HCT116 (cell line): ENCODE measurements at regions not wholly inside any gene's neighbourhood (a gene's known extent, or its start where the extent isn't known, plus 50 kb on each side); places are given as distances from the start of the nearest gene placed in this dataset.

Source experiments
- ATAC-seq: fragments of 200-7000 bp; cut with Tn5 transposase; 2 replicates; pipeline ENCODE4 v1.9.1; 2020; ENCODE audit warnings: mild to moderate bottlenecking, moderate library complexity
- BruUV-seq: library from RNA; stranded (reverse); fragments of 400-500 nt; replicated peaks from 2 replicates; lab custom pipeline; 2021; lab: Mats Ljungman, UMichigan
- CTCF ChIA-PET: fragments of 300-600 bp; sonication (Branson Sonifier 250); formaldehyde crosslinking; loops from one replicate; lab custom pipeline; 2021; ENCODE audit warnings: antibody characterized with exemption; lab: Charles Lee
- POLR2A ChIA-PET: fragments of 300-600, 350-600 bp; sonication (Branson Sonifier 250); formaldehyde crosslinking; loops from one replicate; lab custom pipeline; 2021; ENCODE audit warnings: antibody characterized with exemption; lab: Charles Lee
- RAD21 ChIA-PET, 2 experiments: fragments of 300-600 bp; sonication (Branson Sonifier 250); formaldehyde crosslinking; loops; one replicate each; lab custom pipeline; 2023; ENCODE audit warnings: low total read pairs in 2 of 2; ENCODE audit not compliant: uncharacterized antibody in 2 of 2, unreplicated experiment in 2 of 2, low non-redundant PET in 1 of 2; lab: Charles Lee
- DNase-seq: peaks from one replicate; pipeline ENCODE4 v3.0.0-alpha.2; 2010; ENCODE audit warnings: low read depth, low spot score
- H2AFZ ChIP-seq: fragments of 200-600 bp; shearing (Covaris generic), sonication (generic); 2 replicates; pipeline ENCODE4 v1.6.1; 2017; ENCODE audit warnings: low read depth, mixed run types, mixed read lengths, antibody characterized with exemption, low read length; ENCODE audit not compliant: poor library complexity, severe bottlenecking
- H3K27ac ChIP-seq: 2 replicates; pipeline ENCODE4 v1.5.1; 2012; ENCODE audit warnings: low read depth, low read length
- H3K27me3 ChIP-seq: fragments of 200-600 bp; sonication (generic); 2 replicates; pipeline ENCODE4 v1.6.1; 2016; ENCODE audit warnings: mixed run types, low read length, mixed read lengths; ENCODE audit not compliant: insufficient read depth
- H3K36me3 ChIP-seq, 2 experiments: fragments of 200-500 bp in 1 of 2; fragments of 200-600 bp in 1 of 2; sonication (Bioruptor generic) in 1 of 2; sonication (generic) in 1 of 2; 2 replicates each; pipeline versions ENCODE4 v1.5.1 to v1.6.1; 2014 to 2016; ENCODE audit warnings: low read length in 2 of 2, inconsistent platforms in 1 of 2, mixed read lengths in 1 of 2, mixed run types in 1 of 2; ENCODE audit not compliant: insufficient read depth in 2 of 2, control insufficient read depth in 1 of 2
- H3K4me1 ChIP-seq, 2 experiments: fragments of 200-600 bp in 1 of 2; sonication (generic) in 1 of 2; 2 replicates each; pipeline versions ENCODE4 v1.5.1 to v1.6.1; 2012 to 2017; ENCODE audit warnings: low read length in 2 of 2, inconsistent platforms in 1 of 2, mild to moderate bottlenecking in 1 of 2, mixed read lengths in 1 of 2, mixed run types in 1 of 2, moderate library complexity in 1 of 2; ENCODE audit not compliant: insufficient read depth in 2 of 2, control insufficient read depth in 1 of 2
- H3K4me2 ChIP-seq: fragments of 200-600 bp; sonication (generic); 2 replicates; pipeline ENCODE4 v1.6.1; 2017; ENCODE audit warnings: mixed run types, low read length, mixed read lengths
- H3K4me3 ChIP-seq, 2 experiments: fragments of 200-600 bp in 1 of 2; sonication (generic) in 1 of 2; replicated peaks in 1 of 2; 2 replicates each; pipeline ENCODE4 v1.5.1; 2011 to 2016; ENCODE audit warnings: low read length in 2 of 2, control low read depth in 1 of 2, low read depth in 1 of 2, mild to moderate bottlenecking in 1 of 2, mixed read lengths in 1 of 2, mixed run types in 1 of 2
- H3K79me2 ChIP-seq: fragments of 200-600 bp; sonication (generic); 2 replicates; pipeline ENCODE4 v1.6.1; 2017; ENCODE audit warnings: mild to moderate bottlenecking, mixed run types, low read length, moderate library complexity, mixed read lengths; ENCODE audit not compliant: insufficient read depth
- H3K9ac ChIP-seq: fragments of 200-600 bp; sonication (generic); 2 replicates; pipeline ENCODE4 v1.6.1; 2016; ENCODE audit warnings: low read length, mixed read lengths
- H3K9me2 ChIP-seq: fragments of 200-600 bp; sonication (generic), shearing (Covaris generic); 2 replicates; pipeline ENCODE4 v1.6.1; 2017; ENCODE audit warnings: mixed run types, mild to moderate bottlenecking, moderate library complexity; ENCODE audit not compliant: insufficient read depth
- H3K9me3 ChIP-seq, 2 experiments: fragments of 200-500 bp in 1 of 2; fragments of 200-600 bp in 1 of 2; sonication (Bioruptor generic) in 1 of 2; sonication (generic) in 1 of 2; 2 replicates each; pipeline ENCODE4 v1.6.1; 2014 to 2017; ENCODE audit warnings: low read length in 2 of 2, mixed read lengths in 2 of 2, inconsistent platforms in 1 of 2, low read depth in 1 of 2, mild to moderate bottlenecking in 1 of 2, mixed run types in 1 of 2, moderate library complexity in 1 of 2; ENCODE audit not compliant: control insufficient read depth in 1 of 2, insufficient read depth in 1 of 2
- H4K20me1 ChIP-seq: fragments of 200-600 bp; sonication (generic), shearing (Covaris generic); 2 replicates; pipeline ENCODE4 v1.6.1; 2017; ENCODE audit warnings: mixed run types, mild to moderate bottlenecking, moderate library complexity; ENCODE audit not compliant: insufficient read depth
- EGR1 ChIP-seq: IDR thresholded peaks from 2 replicates; pipeline ENCODE4 v1.6.1; 2012; ENCODE audit warnings: low read depth
- EZH2 ChIP-seq: fragments of 200-600 bp; sonication (generic); IDR thresholded peaks from 2 replicates; pipeline ENCODE4 v1.6.1; 2017; ENCODE audit warnings: antibody characterized with exemption, mixed run types
- ZFX ChIP-seq: fragments of 450-650 bp; IDR thresholded peaks from 2 replicates; pipeline ENCODE4 v1.6.1; 2017
- intact Hi-C: fragments of 100-400 bp; cut with micrococcal nuclease; formaldehyde crosslinking; loops from 2 replicates; pipeline ENCODE4 v1.10.0; 2022
- TF ChIP-seq, protein P1 (sequence below): IDR thresholded peaks from 2 replicates; pipeline ENCODE4 v1.6.1; 2012
- TF ChIP-seq, protein P2 (sequence below): IDR thresholded peaks from 2 replicates; pipeline ENCODE4 v1.6.1; 2012
- TF ChIP-seq, protein P3 (sequence below): IDR thresholded peaks from 2 replicates; pipeline ENCODE4 v1.6.1; 2012; ENCODE audit warnings: low read depth

DNA sequence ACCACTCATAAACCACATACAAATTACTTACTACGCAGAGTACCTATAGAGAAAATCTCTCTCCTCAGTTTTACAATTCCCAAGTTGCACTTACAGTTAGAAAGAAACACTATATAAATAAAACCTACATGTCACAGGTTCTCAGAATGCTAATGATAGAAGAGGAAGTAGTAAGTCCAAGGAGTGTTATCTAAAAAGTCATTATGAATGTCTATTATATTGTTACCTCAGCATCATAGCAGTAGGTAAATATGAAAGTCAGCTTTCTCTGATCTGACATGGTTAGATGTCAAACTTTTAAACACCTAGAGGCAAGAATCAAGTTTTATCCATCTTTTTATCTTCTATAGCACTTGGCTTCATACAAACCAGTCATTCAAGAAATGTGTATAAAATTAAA is 163.2 kb upstream of the FAM241A start:
- Histone ChIP-seq H2AFZ (no peak overlapping the region), H3K4me2 (no peak overlapping the region)
- POLR2A ChIA-PET = no interaction called here
- BruUV-seq = no TSS peak
- TF ChIP-seq, protein P1, sequence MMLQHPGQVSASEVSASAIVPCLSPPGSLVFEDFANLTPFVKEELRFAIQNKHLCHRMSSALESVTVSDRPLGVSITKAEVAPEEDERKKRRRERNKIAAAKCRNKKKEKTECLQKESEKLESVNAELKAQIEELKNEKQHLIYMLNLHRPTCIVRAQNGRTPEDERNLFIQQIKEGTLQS = no peak
- TF ChIP-seq EZH2 (no peak), EGR1 (no peak), ZFX (no peak)
- TF ChIP-seq, protein P2, sequence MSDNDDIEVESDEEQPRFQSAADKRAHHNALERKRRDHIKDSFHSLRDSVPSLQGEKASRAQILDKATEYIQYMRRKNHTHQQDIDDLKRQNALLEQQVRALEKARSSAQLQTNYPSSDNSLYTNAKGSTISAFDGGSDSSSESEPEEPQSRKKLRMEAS = no peak
- TF ChIP-seq, protein P3, sequence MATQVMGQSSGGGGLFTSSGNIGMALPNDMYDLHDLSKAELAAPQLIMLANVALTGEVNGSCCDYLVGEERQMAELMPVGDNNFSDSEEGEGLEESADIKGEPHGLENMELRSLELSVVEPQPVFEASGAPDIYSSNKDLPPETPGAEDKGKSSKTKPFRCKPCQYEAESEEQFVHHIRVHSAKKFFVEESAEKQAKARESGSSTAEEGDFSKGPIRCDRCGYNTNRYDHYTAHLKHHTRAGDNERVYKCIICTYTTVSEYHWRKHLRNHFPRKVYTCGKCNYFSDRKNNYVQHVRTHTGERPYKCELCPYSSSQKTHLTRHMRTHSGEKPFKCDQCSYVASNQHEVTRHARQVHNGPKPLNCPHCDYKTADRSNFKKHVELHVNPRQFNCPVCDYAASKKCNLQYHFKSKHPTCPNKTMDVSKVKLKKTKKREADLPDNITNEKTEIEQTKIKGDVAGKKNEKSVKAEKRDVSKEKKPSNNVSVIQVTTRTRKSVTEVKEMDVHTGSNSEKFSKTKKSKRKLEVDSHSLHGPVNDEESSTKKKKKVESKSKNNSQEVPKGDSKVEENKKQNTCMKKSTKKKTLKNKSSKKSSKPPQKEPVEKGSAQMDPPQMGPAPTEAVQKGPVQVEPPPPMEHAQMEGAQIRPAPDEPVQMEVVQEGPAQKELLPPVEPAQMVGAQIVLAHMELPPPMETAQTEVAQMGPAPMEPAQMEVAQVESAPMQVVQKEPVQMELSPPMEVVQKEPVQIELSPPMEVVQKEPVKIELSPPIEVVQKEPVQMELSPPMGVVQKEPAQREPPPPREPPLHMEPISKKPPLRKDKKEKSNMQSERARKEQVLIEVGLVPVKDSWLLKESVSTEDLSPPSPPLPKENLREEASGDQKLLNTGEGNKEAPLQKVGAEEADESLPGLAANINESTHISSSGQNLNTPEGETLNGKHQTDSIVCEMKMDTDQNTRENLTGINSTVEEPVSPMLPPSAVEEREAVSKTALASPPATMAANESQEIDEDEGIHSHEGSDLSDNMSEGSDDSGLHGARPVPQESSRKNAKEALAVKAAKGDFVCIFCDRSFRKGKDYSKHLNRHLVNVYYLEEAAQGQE = no peak
- TF ChIP-seq, all 23 proteins: peak for 0
- H3K9ac ChIP-seq = no peak overlapping the region
- H3K9me3 ChIP-seq = no peaks in the 10 kb centered on the region
- no peak for DNase-seq
- intact Hi-C loops = no loop called here
- no peak overlapping the region for H3K27ac ChIP-seq
- H4K20me1 ChIP-seq = no peaks in the 10 kb centered on the region
- ATAC-seq = no peak
- no peaks in the 10 kb centered on the region for H3K9me2 ChIP-seq
- RAD21 ChIA-PET = no interaction called here
- H3K27me3 ChIP-seq = no peaks in the 10 kb centered on the region
- H3K4me3 ChIP-seq = no peak overlapping the region
- H3K4me1 ChIP-seq = no peaks in the 10 kb centered on the region; a peak in 1 of 4 replicates
- no peaks in the 10 kb centered on the region for H3K36me3 ChIP-seq
- CTCF ChIA-PET = no interaction called here
- H3K79me2 ChIP-seq = no peaks in the 10 kb centered on the region
